Activated T-cell treated with anti-CD3 and anti-CD28 coated beads, Interleukin-2, amount 50 U/mL, for 4 hours (primary cell): ENCODE measurements at regions not wholly inside any gene's neighbourhood (a gene's known extent, or its start where the extent isn't known, plus 50 kb on each side); places are given as distances from the start of the nearest gene placed in this dataset.

Experiments used
- ATAC-seq, 2 donors: fragments of 200-7000 bp; cut with Tn5 transposase; one replicate each; pipeline ENCODE4 v1.10.0; 2021
- DNase-seq: peaks from one replicate; pipeline ENCODE4 v3.0.0-alpha.2; 2020
- H3K27me3 Mint-ChIP-seq: one replicate; pipeline ENCODE4 v1.8.0; 2021; ENCODE audit warnings: low read depth, mixed read lengths
- H3K36me3 Mint-ChIP-seq: one replicate; pipeline ENCODE4 v1.8.0; 2022; ENCODE audit warnings: mixed read lengths; ENCODE audit not compliant: insufficient read depth
- H3K4me1 Mint-ChIP-seq: one replicate; pipeline ENCODE4 v1.8.0; 2021; ENCODE audit warnings: low read depth, mixed read lengths
- H3K4me3 Mint-ChIP-seq: one replicate; pipeline ENCODE4 v1.8.0; 2021; ENCODE audit warnings: mild to moderate bottlenecking, moderate library complexity, mixed read lengths
- H3K9me3 Mint-ChIP-seq: one replicate; pipeline ENCODE4 v1.8.0; 2021; ENCODE audit warnings: mixed read lengths

GRCh38 chr5:38099205-38100168 is 158.9 kb upstream of the EGFLAM start:
- no peaks in the 10 kb centered on the region for H3K36me3 Mint-ChIP-seq

GRCh38 chr5:38094889-38095288 is 163.5 kb upstream of the EGFLAM start:
- H3K4me1 Mint-ChIP-seq: no peaks in the 10 kb centered on the region
- H3K27me3 Mint-ChIP-seq: peaks cover 1% of the 10 kb centered on the region
- no peaks in the 10 kb centered on the region for H3K9me3 Mint-ChIP-seq
- DNase-seq (no peak), ATAC-seq (no peak)
- H3K36me3 Mint-ChIP-seq: no peaks in the 10 kb centered on the region
- no peak overlapping the region for H3K4me3 Mint-ChIP-seq

More at GRCh38 chr5:38099205-38100168, 158.9 kb upstream of the EGFLAM start:
- Mint-ChIP-seq H3K27me3 (peaks cover 1% of the 10 kb centered on the region), H3K4me3 (no peak overlapping the region), H3K9me3 (no peaks in the 10 kb centered on the region), H3K4me1 (no peaks in the 10 kb centered on the region)
- DNase-seq (no peak), ATAC-seq (no peak)

GRCh38 chr5:38093855-38094254 is 164.5 kb upstream of the EGFLAM start:
- Mint-ChIP-seq H3K4me1 (no peaks in the 10 kb centered on the region), H3K36me3 (no peaks in the 10 kb centered on the region), H3K9me3 (no peaks in the 10 kb centered on the region), H3K27me3 (no peaks in the 10 kb centered on the region), H3K4me3 (no peak overlapping the region)
- ATAC-seq (no peak), DNase-seq (no peak)

- Mint-ChIP-seq H3K9me3 (no peaks in the 10 kb centered on the region), H3K4me1 (no peaks in the 10 kb centered on the region), H3K36me3 (no peaks in the 10 kb centered on the region), H3K4me3 (no peak overlapping the region), H3K27me3 (peaks cover 5% of the 10 kb centered on the region)
- DNase-seq: no peak
- ATAC-seq: no peak
These were observed 171.6 kb upstream of the EGFLAM start for GRCh38 chr5:38086777-38087176.

- DNase-seq (no peak), ATAC-seq (no peak)
- H3K4me3 Mint-ChIP-seq: no peak overlapping the region
- H3K4me1 Mint-ChIP-seq: no peaks in the 10 kb centered on the region
- H3K36me3 Mint-ChIP-seq: no peaks in the 10 kb centered on the region
- H3K27me3 Mint-ChIP-seq: no peaks in the 10 kb centered on the region
- peaks cover 3% of the 10 kb centered on the region for H3K9me3 Mint-ChIP-seq
These were observed 178.5 kb upstream of the EGFLAM start for GRCh38 chr5:38079620-38080402.

GRCh38 chr5:38078161-38078560 is 180.2 kb upstream of the EGFLAM start:
- Mint-ChIP-seq H3K36me3 (no peaks in the 10 kb centered on the region), H3K27me3 (no peaks in the 10 kb centered on the region), H3K9me3 (peaks cover 3% of the 10 kb centered on the region), H3K4me3 (no peak overlapping the region), H3K4me1 (no peaks in the 10 kb centered on the region)
- DNase-seq: no peak
- ATAC-seq: no peak

- DNase-seq (no peak), ATAC-seq (no peak)
- Mint-ChIP-seq H3K36me3 (no peaks in the 10 kb centered on the region), H3K4me1 (no peaks in the 10 kb centered on the region), H3K27me3 (no peaks in the 10 kb centered on the region), H3K4me3 (no peak overlapping the region), H3K9me3 (peaks cover 3% of the 10 kb centered on the region)
These were observed 180.7 kb upstream of the EGFLAM start for GRCh38 chr5:38077652-38078051.

- ATAC-seq (no peak), DNase-seq (no peak)
These were observed 186.3 kb upstream of the EGFLAM start for GRCh38 chr5:38071831-38072694.

GRCh38 chr5:38070304-38070950 is 187.9 kb upstream of the EGFLAM start:
- H3K9me3 Mint-ChIP-seq: no peaks in the 10 kb centered on the region
- no peaks in the 10 kb centered on the region for H3K4me1 Mint-ChIP-seq
- ATAC-seq (no peak), DNase-seq (no peak)
- no peaks in the 10 kb centered on the region for H3K36me3 Mint-ChIP-seq
- H3K27me3 Mint-ChIP-seq: no peaks in the 10 kb centered on the region
- H3K4me3 Mint-ChIP-seq: no peak overlapping the region

More at GRCh38 chr5:38071831-38072694, 186.3 kb upstream of the EGFLAM start:
- no peaks in the 10 kb centered on the region for H3K36me3 Mint-ChIP-seq
- H3K4me1 Mint-ChIP-seq: no peaks in the 10 kb centered on the region
- H3K9me3 Mint-ChIP-seq: no peaks in the 10 kb centered on the region
- no peak overlapping the region for H3K4me3 Mint-ChIP-seq
- no peaks in the 10 kb centered on the region for H3K27me3 Mint-ChIP-seq

- ATAC-seq (no peak), DNase-seq (no peak)
- Mint-ChIP-seq H3K36me3 (no peaks in the 10 kb centered on the region), H3K4me1 (no peaks in the 10 kb centered on the region), H3K27me3 (no peaks in the 10 kb centered on the region), H3K4me3 (no peak overlapping the region), H3K9me3 (no peaks in the 10 kb centered on the region)
These were observed 189.0 kb upstream of the EGFLAM start for GRCh38 chr5:38069360-38069759.

GRCh38 chr5:38060354-38060753 is 198.0 kb upstream of the EGFLAM start:
- DNase-seq: no peak
- H3K27me3 Mint-ChIP-seq: no peaks in the 10 kb centered on the region
- ATAC-seq: no peak
- no peaks in the 10 kb centered on the region for H3K36me3 Mint-ChIP-seq
- no peaks in the 10 kb centered on the region for H3K4me1 Mint-ChIP-seq
- H3K9me3 Mint-ChIP-seq: peaks cover 11% of the 10 kb centered on the region
- no peak overlapping the region for H3K4me3 Mint-ChIP-seq

- Mint-ChIP-seq H3K36me3 (no peaks in the 10 kb centered on the region), H3K4me3 (no peak overlapping the region), H3K4me1 (no peaks in the 10 kb centered on the region), H3K27me3 (no peaks in the 10 kb centered on the region), H3K9me3 (peaks cover 11% of the 10 kb centered on the region)
- no peak for ATAC-seq
- no peak for DNase-seq
These were observed 198.5 kb upstream of the EGFLAM start for GRCh38 chr5:38059876-38060275.

- no peaks in the 10 kb centered on the region for H3K36me3 Mint-ChIP-seq
- H3K9me3 Mint-ChIP-seq: no peaks in the 10 kb centered on the region
- H3K4me3 Mint-ChIP-seq: no peak overlapping the region
- DNase-seq: no peak
- no peaks in the 10 kb centered on the region for H3K27me3 Mint-ChIP-seq
- no peaks in the 10 kb centered on the region for H3K4me1 Mint-ChIP-seq
- ATAC-seq: no peak
These were observed 206.4 kb upstream of the EGFLAM start for GRCh38 chr5:38051711-38052511.
